Fibroblast of the conjunctiva (primary cell): ENCODE measurements at regions not wholly inside any gene's neighbourhood (a gene's known extent, or its start where the extent isn't known, plus 50 kb on each side); places are given as distances from the start of the nearest gene placed in this dataset.

Experiments used
- DNase-seq: peaks from one replicate; pipeline ENCODE4 v3.0.0-alpha.2; 2010; ENCODE audit warnings: low read depth

- no peak for DNase-seq
Measured at GRCh38 chr5:176733406-176734262, 76.7 kb upstream of the UNC5A start.

GRCh38 chr5:176734756-176735342 lies 75.5 kb upstream of the UNC5A start:
- no peak for DNase-seq

GRCh38 chr5:176735383-176736265 lies 74.7 kb upstream of the UNC5A start:
- no peak for DNase-seq

GRCh38 chr5:176736301-176736930 lies 73.9 kb upstream of the UNC5A start:
- no peak for DNase-seq

GRCh38 chr5:176736931-176737745 lies 73.2 kb upstream of the UNC5A start:
- no peak for DNase-seq

GRCh38 chr5:176737746-176738636 lies 72.4 kb upstream of the UNC5A start:
- no peak for DNase-seq

GRCh38 chr5:176738637-176739250 lies 71.6 kb upstream of the UNC5A start:
- no peak for DNase-seq

GRCh38 chr5:176739461-176740051 lies 70.8 kb upstream of the UNC5A start:
- DNase-seq = no peak

- no peak for DNase-seq
Measured at GRCh38 chr5:176740131-176740701, 70.1 kb upstream of the UNC5A start.

GRCh38 chr5:176740702-176741496 lies 69.5 kb upstream of the UNC5A start:
- no peak for DNase-seq

GRCh38 chr5:176741561-176742211 lies 68.7 kb upstream of the UNC5A start:
- no peak for DNase-seq

- DNase-seq = no peak
Measured at GRCh38 chr5:176742246-176743105, 67.9 kb upstream of the UNC5A start.

- DNase-seq = no peak
Measured at GRCh38 chr5:176743136-176743861, 67.1 kb upstream of the UNC5A start.

- DNase-seq = no peak
Measured at GRCh38 chr5:176743868-176744583, 66.3 kb upstream of the UNC5A start.

- no peak for DNase-seq
Measured at GRCh38 chr5:176744584-176744965, 65.8 kb upstream of the UNC5A start.
